HG03108 (cell line): ENCODE measurements at regions not wholly inside any gene's neighbourhood (a gene's known extent, or its start where the extent isn't known, plus 50 kb on each side); places are given as distances from the start of the nearest gene placed in this dataset.

Experiments used
- ATAC-seq: cut with Tn5 transposase; IDR thresholded peaks from one replicate; pipeline ENCODE4 v1.9.1; 2021; ENCODE audit warnings: moderate library complexity; ENCODE audit not compliant: unreplicated experiment

- no peak for ATAC-seq
These were observed 544.4 kb downstream of the TDRD15 start for GRCh38 chr2:21668078-21668710.

- no peak for ATAC-seq
These were observed 552.3 kb downstream of the TDRD15 start for GRCh38 chr2:21676041-21676440.

- no peak for ATAC-seq
These were observed 552.9 kb downstream of the TDRD15 start for GRCh38 chr2:21676676-21677075.

- ATAC-seq, result no peak
These were observed 560.1 kb downstream of the TDRD15 start for GRCh38 chr2:21683838-21684237.

- ATAC-seq, result no peak
These were observed 563.8 kb downstream of the TDRD15 start for GRCh38 chr2:21687589-21687988.

GRCh38 chr2:21690005-21690404 lies 566.2 kb downstream of the TDRD15 start:
- ATAC-seq, result no peak

- no peak for ATAC-seq
These were observed 569.3 kb downstream of the TDRD15 start for GRCh38 chr2:21693081-21693480.

GRCh38 chr2:21694079-21694878 lies 570.5 kb downstream of the TDRD15 start:
- ATAC-seq, result no peak

- no peak for ATAC-seq
These were observed 573.1 kb downstream of the TDRD15 start for GRCh38 chr2:21696900-21697299.

GRCh38 chr2:21700644-21701043 lies 576.9 kb downstream of the TDRD15 start:
- no peak for ATAC-seq

GRCh38 chr2:21710031-21710430 lies 586.3 kb downstream of the TDRD15 start:
- no peak for ATAC-seq

- no peak for ATAC-seq
These were observed 586.7 kb downstream of the TDRD15 start for GRCh38 chr2:21710496-21710895.

GRCh38 chr2:21715887-21716286 lies 592.1 kb downstream of the TDRD15 start:
- no peak for ATAC-seq

GRCh38 chr2:21727101-21727500 lies 603.3 kb downstream of the TDRD15 start:
- no peak for ATAC-seq

- no peak for ATAC-seq
These were observed 604.4 kb downstream of the TDRD15 start for GRCh38 chr2:21728133-21728532.

GRCh38 chr2:21730141-21730540 lies 606.4 kb downstream of the TDRD15 start:
- ATAC-seq, result no peak

- ATAC-seq, result no peak
These were observed 616.7 kb downstream of the TDRD15 start for GRCh38 chr2:21740484-21740883.

- ATAC-seq, result no peak
These were observed 622.7 kb downstream of the TDRD15 start for GRCh38 chr2:21746499-21746898.

- no peak for ATAC-seq
These were observed 624.7 kb downstream of the TDRD15 start for GRCh38 chr2:21748501-21748900.

GRCh38 chr2:21754164-21754788 lies 630.5 kb downstream of the TDRD15 start:
- no peak for ATAC-seq

- ATAC-seq, result no peak
These were observed 634.1 kb downstream of the TDRD15 start for GRCh38 chr2:21757805-21758430.

GRCh38 chr2:21759819-21760218 lies 636.1 kb downstream of the TDRD15 start:
- ATAC-seq, result no peak
